GM23338 (cell line): ENCODE measurements at regions not wholly inside any gene's neighbourhood (a gene's known extent, or its start where the extent isn't known, plus 50 kb on each side); places are given as distances from the start of the nearest gene placed in this dataset.

ENCODE experiments used
- ATAC-seq: fragments of 200-7000 bp; cut with Tn5 transposase; 3 replicates; pipeline ENCODE4 v1.9.1; 2020
- DNase-seq: peaks from one replicate; pipeline ENCODE4 v3.0.0-alpha.2; 2015; ENCODE audit warnings: low spot score
- H2AFZ ChIP-seq: fragments of 200-600 bp; sonication (generic); 2 replicates; pipeline ENCODE4 v1.8.0; 2016; ENCODE audit warnings: antibody characterized with exemption, mild to moderate bottlenecking, moderate library complexity
- H3F3A ChIP-seq: fragments of 200-600 bp; sonication (generic); replicated peaks from 2 replicates; pipeline ENCODE4 v1.8.0; 2017; ENCODE audit warnings: antibody characterized with exemption, mixed run types, low read depth
- H3K27ac ChIP-seq: fragments of 200-600 bp; sonication (generic); 2 replicates; pipeline ENCODE4 v1.6.1; 2016; ENCODE audit warnings: low read depth
- H3K27me3 ChIP-seq: fragments of 200-600 bp; sonication (generic); 2 replicates; pipeline ENCODE4 v1.8.0; 2016; ENCODE audit warnings: mild to moderate bottlenecking, mixed run types, moderate library complexity; ENCODE audit not compliant: insufficient read depth
- H3K36me3 ChIP-seq: fragments of 200-600 bp; sonication (generic); 2 replicates; pipeline ENCODE4 v1.8.0; 2016; ENCODE audit warnings: mild to moderate bottlenecking; ENCODE audit not compliant: insufficient read depth
- H3K4me1 ChIP-seq: fragments of 200-600 bp; sonication (generic); 2 replicates; pipeline ENCODE4 v1.8.0; 2016; ENCODE audit warnings: mild to moderate bottlenecking, moderate library complexity; ENCODE audit not compliant: insufficient read depth
- H3K4me2 ChIP-seq: fragments of 200-600 bp; sonication (generic); 2 replicates; pipeline ENCODE4 v1.7.1; 2017; ENCODE audit warnings: mixed run types
- H3K4me3 ChIP-seq: fragments of 200-600 bp; sonication (generic); 2 replicates; pipeline ENCODE4 v1.6.1; 2016; ENCODE audit warnings: mixed run types
- H3K79me2 ChIP-seq: fragments of 200-600 bp; sonication (generic); replicated peaks from 2 replicates; pipeline ENCODE4 v1.8.0; 2017; ENCODE audit warnings: mild to moderate bottlenecking; ENCODE audit not compliant: insufficient read depth
- H3K9me2 ChIP-seq: fragments of 200-600 bp; sonication (generic); 2 replicates; pipeline ENCODE4 v1.8.0; 2017; ENCODE audit not compliant: insufficient read depth
- H4K20me1 ChIP-seq: fragments of 200-600 bp; sonication (generic); replicated peaks from 2 replicates; pipeline ENCODE4 v1.8.0; 2017; ENCODE audit warnings: mild to moderate bottlenecking; ENCODE audit not compliant: insufficient read depth
- H3K27ac Mint-ChIP-seq: 2 replicates; pipeline ENCODE4 v1.8.0; 2020; ENCODE audit warnings: inconsistent platforms, mild to moderate bottlenecking, moderate library complexity, mixed read lengths
- H3K27me3 Mint-ChIP-seq: 3 replicates; pipeline ENCODE4 v1.8.0; 2022; ENCODE audit warnings: low read depth, mild to moderate bottlenecking, moderate library complexity, mixed read lengths, inconsistent platforms; ENCODE audit not compliant: insufficient read depth, poor library complexity
- H3K36me3 Mint-ChIP-seq: 3 replicates; pipeline ENCODE4 v1.8.0; 2021; ENCODE audit warnings: low read depth, mild to moderate bottlenecking, inconsistent platforms, moderate library complexity, mixed read lengths
- H3K4me1 Mint-ChIP-seq: 3 replicates; pipeline ENCODE4 v1.8.0; 2020; ENCODE audit warnings: mild to moderate bottlenecking, inconsistent platforms, mixed read lengths
- H3K4me3 Mint-ChIP-seq: 3 replicates; pipeline ENCODE4 v1.8.0; 2021; ENCODE audit warnings: moderate library complexity, mild to moderate bottlenecking, inconsistent platforms, mixed read lengths
- H3K9me3 Mint-ChIP-seq: 3 replicates; pipeline ENCODE4 v1.8.0; 2020; ENCODE audit warnings: moderate library complexity, mild to moderate bottlenecking, inconsistent platforms, mixed read lengths
- CREB1 ChIP-seq: fragments of 250-450 bp; sonication (Bioruptor Pico); IDR thresholded peaks from 2 replicates; pipeline ENCODE4 v1.5.0; 2020; ENCODE audit warnings: low read depth, mild to moderate bottlenecking, moderate library complexity
- ETS1 ChIP-seq: IDR thresholded peaks from 2 replicates; pipeline ENCODE4 v1.6.1; 2016; ENCODE audit warnings: antibody characterized with exemption
- EZH2 ChIP-seq: fragments of 200-600 bp; sonication (generic); IDR thresholded peaks from one replicate; pipeline ENCODE4 v1.8.0; 2017; ENCODE audit warnings: antibody characterized with exemption, mild to moderate bottlenecking, low read depth; ENCODE audit not compliant: unreplicated experiment
- EZH2phosphoT487 ChIP-seq: fragments of 200-600 bp; sonication (generic); IDR thresholded peaks from one replicate; pipeline ENCODE4 v1.8.1; 2018; ENCODE audit warnings: antibody characterized with exemption; ENCODE audit not compliant: unreplicated experiment
- JUNB ChIP-seq: IDR thresholded peaks from one replicate; pipeline ENCODE4 v1.6.1; 2016; ENCODE audit warnings: antibody characterized with exemption; ENCODE audit not compliant: unreplicated experiment
- NANOG ChIP-seq: IDR thresholded peaks from 2 replicates; pipeline ENCODE4 v1.6.1; 2016; ENCODE audit warnings: antibody characterized with exemption, borderline replicate concordance
- POLR2AphosphoS5 ChIP-seq: IDR thresholded peaks from 2 replicates; pipeline ENCODE4 v1.6.1; 2016; ENCODE audit warnings: antibody characterized with exemption, low read depth
- STAT1 ChIP-seq: IDR thresholded peaks from one replicate; pipeline ENCODE4 v1.6.1; 2016; ENCODE audit warnings: antibody characterized with exemption; ENCODE audit not compliant: unreplicated experiment
- ZNF114 ChIP-seq: fragments of 250-450 bp; sonication (Bioruptor Pico); IDR thresholded peaks from 2 replicates; pipeline ENCODE4 v1.5.0; 2020; ENCODE audit warnings: mild to moderate bottlenecking, moderate library complexity
- ZNF331 ChIP-seq: fragments of 250-450 bp; sonication (Bioruptor Pico); IDR thresholded peaks from 2 replicates; pipeline ENCODE4 v1.5.0; 2020; ENCODE audit warnings: low read depth, mild to moderate bottlenecking, moderate library complexity
- ZNF462 ChIP-seq: fragments of 250-450 bp; sonication (Bioruptor Pico); IDR thresholded peaks from 2 replicates; pipeline ENCODE4 v1.5.0; 2020; ENCODE audit warnings: mild to moderate bottlenecking, moderate library complexity
- TF ChIP-seq, protein P1 (sequence below): IDR thresholded peaks from one replicate; pipeline ENCODE4 v1.6.1; 2018; ENCODE audit warnings: antibody characterized with exemption; ENCODE audit not compliant: unreplicated experiment
- TF ChIP-seq, protein P2 (sequence below), 2 experiments: fragments of 200-600 bp in 1 of 2; sonication (generic) in 1 of 2; conservative IDR thresholded peaks; 2 replicates each; pipeline versions ENCODE4 v1.5.1 to v1.6.1; 2016 to 2017; ENCODE audit warnings: antibody characterized with exemption in 2 of 2, low read depth in 2 of 2, mild to moderate bottlenecking in 2 of 2, moderate library complexity in 1 of 2

- H3K9me2 ChIP-seq: no peaks in the 10 kb centered on the region
- no peak for TF ChIP-seq STAT1
- TF ChIP-seq EZH2: no peak
- TF ChIP-seq CREB1: no peak
- no peak for TF ChIP-seq JUNB
- no peak for TF ChIP-seq ETS1
- TF ChIP-seq ZNF331 (CRISPR knock-in tag): no peak
- TF ChIP-seq, protein P1, sequence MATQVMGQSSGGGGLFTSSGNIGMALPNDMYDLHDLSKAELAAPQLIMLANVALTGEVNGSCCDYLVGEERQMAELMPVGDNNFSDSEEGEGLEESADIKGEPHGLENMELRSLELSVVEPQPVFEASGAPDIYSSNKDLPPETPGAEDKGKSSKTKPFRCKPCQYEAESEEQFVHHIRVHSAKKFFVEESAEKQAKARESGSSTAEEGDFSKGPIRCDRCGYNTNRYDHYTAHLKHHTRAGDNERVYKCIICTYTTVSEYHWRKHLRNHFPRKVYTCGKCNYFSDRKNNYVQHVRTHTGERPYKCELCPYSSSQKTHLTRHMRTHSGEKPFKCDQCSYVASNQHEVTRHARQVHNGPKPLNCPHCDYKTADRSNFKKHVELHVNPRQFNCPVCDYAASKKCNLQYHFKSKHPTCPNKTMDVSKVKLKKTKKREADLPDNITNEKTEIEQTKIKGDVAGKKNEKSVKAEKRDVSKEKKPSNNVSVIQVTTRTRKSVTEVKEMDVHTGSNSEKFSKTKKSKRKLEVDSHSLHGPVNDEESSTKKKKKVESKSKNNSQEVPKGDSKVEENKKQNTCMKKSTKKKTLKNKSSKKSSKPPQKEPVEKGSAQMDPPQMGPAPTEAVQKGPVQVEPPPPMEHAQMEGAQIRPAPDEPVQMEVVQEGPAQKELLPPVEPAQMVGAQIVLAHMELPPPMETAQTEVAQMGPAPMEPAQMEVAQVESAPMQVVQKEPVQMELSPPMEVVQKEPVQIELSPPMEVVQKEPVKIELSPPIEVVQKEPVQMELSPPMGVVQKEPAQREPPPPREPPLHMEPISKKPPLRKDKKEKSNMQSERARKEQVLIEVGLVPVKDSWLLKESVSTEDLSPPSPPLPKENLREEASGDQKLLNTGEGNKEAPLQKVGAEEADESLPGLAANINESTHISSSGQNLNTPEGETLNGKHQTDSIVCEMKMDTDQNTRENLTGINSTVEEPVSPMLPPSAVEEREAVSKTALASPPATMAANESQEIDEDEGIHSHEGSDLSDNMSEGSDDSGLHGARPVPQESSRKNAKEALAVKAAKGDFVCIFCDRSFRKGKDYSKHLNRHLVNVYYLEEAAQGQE: no peak
- TF ChIP-seq POLR2AphosphoS5: no peak
- no peak for TF ChIP-seq NANOG
- TF ChIP-seq ZNF114: no peak
- TF ChIP-seq ZNF462 (CRISPR knock-in tag): no peak
- TF ChIP-seq EZH2phosphoT487: no peak
- TF ChIP-seq, protein P2, sequence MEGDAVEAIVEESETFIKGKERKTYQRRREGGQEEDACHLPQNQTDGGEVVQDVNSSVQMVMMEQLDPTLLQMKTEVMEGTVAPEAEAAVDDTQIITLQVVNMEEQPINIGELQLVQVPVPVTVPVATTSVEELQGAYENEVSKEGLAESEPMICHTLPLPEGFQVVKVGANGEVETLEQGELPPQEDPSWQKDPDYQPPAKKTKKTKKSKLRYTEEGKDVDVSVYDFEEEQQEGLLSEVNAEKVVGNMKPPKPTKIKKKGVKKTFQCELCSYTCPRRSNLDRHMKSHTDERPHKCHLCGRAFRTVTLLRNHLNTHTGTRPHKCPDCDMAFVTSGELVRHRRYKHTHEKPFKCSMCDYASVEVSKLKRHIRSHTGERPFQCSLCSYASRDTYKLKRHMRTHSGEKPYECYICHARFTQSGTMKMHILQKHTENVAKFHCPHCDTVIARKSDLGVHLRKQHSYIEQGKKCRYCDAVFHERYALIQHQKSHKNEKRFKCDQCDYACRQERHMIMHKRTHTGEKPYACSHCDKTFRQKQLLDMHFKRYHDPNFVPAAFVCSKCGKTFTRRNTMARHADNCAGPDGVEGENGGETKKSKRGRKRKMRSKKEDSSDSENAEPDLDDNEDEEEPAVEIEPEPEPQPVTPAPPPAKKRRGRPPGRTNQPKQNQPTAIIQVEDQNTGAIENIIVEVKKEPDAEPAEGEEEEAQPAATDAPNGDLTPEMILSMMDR (conservative IDR thresholded peaks at IDR 0.05; ENCODE audit: low read depth in 2 of 2): no peak
- no peaks in the 10 kb centered on the region for H3K27me3 ChIP-seq
- no peaks in the 10 kb centered on the region for H3K79me2 ChIP-seq
- DNase-seq (no peak), ATAC-seq (no peak)
- no peaks in the 10 kb centered on the region for H3F3A ChIP-seq
- no peak overlapping the region for H2AFZ ChIP-seq
- H3K36me3 ChIP-seq: no peaks in the 10 kb centered on the region
- peaks cover 13% of the 10 kb centered on the region for H3K4me1 ChIP-seq
- no peak overlapping the region for H3K27ac ChIP-seq
- no peaks in the 10 kb centered on the region; the same call in 2 of the 3 replicates for H3K36me3 Mint-ChIP-seq
- H3K4me1 Mint-ChIP-seq: peaks cover 17% of the 10 kb centered on the region
- H4K20me1 ChIP-seq: no peaks in the 10 kb centered on the region
- no peak overlapping the region for H3K27ac Mint-ChIP-seq
- H3K4me3 ChIP-seq: no peak overlapping the region
- no peaks in the 10 kb centered on the region for H3K9me3 Mint-ChIP-seq
- peaks cover 12% of the 10 kb centered on the region for H3K27me3 Mint-ChIP-seq
- H3K4me3 Mint-ChIP-seq: no peak overlapping the region
- H3K4me2 ChIP-seq: no peak overlapping the region
These were observed 150.3 kb downstream of the ENGASE start for GRCh38 chr17:79224903-79225302.
